HG03039 (cell line): ENCODE measurements at regions not wholly inside any gene's neighbourhood (a gene's known extent, or its start where the extent isn't known, plus 50 kb on each side); places are given as distances from the start of the nearest gene placed in this dataset.

Source experiments
- ATAC-seq: cut with Tn5 transposase; IDR thresholded peaks from one replicate; pipeline ENCODE4 v1.9.1; 2021; ENCODE audit warnings: mild to moderate bottlenecking, moderate library complexity; ENCODE audit not compliant: unreplicated experiment

DNA sequence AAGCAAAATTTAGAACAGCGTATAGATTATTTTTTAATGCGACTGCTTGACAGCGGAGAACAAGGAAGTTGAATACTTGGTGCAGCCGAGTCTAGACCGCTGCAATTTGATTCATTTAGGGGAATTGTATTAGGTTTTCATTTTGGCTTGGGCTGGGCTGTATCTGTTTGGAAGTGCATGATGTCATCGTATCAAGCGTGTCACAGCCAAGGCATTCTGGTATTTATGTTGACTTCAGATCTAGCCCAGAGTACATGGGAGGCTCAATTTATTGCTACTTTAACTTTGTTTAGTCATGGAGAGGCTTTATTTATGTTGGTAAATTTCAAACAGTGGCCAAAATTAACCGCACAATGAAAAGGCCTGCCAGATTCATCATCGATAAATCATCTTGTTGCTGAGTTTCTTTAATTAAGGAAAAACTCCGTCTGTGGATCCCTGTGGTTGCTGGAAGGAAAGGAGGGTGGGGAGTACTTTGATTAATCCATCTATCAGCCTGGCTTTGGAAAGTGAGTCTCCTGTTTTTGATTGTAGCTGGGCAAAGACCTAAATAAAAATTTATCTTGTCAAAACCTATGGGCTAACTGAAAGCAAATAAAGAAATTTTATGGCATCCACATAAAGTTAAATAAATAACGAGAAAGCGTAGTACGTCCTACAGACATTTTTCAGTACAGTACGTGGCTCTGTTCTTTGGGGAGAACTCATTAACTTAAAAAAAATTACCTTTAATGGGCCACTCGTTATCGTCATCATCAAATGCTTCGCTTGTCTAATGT is 230.4 kb upstream of the SPRED2 start:
- no peak for ATAC-seq

- no peak for ATAC-seq
Observed at GRCh38 chr2:65661980-65662653, 229.7 kb upstream of the SPRED2 start.

DNA sequence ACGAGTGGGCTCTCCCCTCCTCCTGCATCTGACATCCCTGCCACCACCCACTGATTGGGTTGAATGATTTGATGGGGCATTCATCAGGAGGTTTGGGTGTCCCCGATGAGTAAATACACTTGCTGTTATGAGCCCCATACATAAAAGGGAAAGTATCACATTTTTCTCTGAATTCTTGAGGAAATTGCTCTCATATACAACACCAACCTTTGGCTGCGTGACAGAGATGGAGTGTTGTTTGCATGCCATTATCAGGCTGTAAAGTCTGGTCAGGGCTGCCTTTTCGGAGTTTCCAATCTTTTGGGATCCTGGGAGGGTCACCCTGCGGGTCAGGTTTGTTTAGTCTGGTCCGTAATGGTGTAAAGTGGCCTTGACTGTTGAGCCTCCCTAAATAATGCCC is 227.9 kb upstream of the SPRED2 start:
- ATAC-seq = no peak

- no peak for ATAC-seq
Observed at GRCh38 chr2:65658881-65659280, 226.5 kb upstream of the SPRED2 start.

DNA sequence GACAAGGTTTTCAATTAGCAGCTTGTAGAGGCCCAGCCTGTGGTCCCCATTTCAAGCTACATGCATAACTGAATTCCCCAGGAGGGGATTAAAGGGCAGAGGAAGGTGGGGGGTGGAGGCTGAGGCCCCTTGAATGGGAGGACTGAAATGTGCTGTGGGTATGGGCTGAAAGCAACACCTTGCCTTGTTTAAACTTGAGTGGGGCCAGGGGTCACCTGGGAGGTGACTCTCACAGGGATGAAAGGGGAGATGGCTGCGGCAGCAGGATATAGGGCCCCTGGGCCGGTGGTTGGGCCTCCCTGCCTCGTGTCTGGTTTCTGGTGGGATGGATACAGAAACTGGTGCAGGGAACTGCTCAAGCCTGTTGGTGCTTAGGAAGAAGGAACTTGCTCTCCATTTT is 225.9 kb upstream of the SPRED2 start:
- no peak for ATAC-seq

GRCh38 chr2:65656160-65656718 is 223.8 kb upstream of the SPRED2 start:
- ATAC-seq = no peak

DNA sequence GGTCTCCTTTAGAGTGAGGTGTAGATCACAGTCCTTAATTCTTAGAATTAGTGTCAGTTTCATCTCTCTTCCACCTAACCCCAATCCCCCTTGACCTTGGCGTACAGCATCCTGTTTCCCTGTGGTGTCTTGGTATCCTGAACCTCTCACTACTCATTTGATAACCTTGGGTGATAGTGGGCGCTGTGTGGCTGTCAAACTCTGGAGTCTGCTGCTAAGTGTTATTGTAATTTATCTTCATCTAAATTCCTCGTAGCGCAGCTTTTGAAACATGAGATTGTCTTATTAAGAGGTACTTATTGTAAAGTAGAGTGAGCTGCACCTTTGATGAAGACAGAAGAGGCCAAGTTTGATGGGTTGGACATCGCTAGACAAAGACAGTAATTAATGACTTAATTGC is 222.6 kb upstream of the SPRED2 start:
- ATAC-seq = no peak

DNA sequence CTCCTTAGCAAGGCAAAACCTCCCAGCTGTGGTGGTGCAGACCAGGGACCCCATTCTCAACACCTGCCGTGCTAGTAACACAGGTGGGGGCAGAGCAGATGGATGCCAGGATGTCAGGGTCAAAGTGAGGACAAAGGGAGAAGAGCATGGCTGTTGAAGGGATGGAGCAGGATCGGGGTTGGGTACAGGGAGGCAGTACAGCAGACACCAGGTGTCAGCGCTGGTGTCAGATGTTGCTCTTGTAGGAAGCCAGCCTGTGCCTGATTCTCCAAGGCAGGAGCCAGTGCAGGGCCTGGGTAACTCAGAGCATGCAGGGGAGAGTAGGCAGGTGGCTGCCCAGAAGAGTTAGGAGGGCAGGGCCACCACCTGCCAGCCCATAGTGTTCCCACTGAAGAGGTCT is 222.1 kb upstream of the SPRED2 start:
- no peak for ATAC-seq

GRCh38 chr2:65652066-65652465 is 219.7 kb upstream of the SPRED2 start:
- ATAC-seq = no peak

GRCh38 chr2:65649811-65650589 is 217.6 kb upstream of the SPRED2 start:
- ATAC-seq = no peak

GRCh38 chr2:65647249-65647842 is 214.9 kb upstream of the SPRED2 start:
- no peak for ATAC-seq

- ATAC-seq = no peak
Observed at GRCh38 chr2:65640793-65641103, 208.3 kb upstream of the SPRED2 start.

DNA sequence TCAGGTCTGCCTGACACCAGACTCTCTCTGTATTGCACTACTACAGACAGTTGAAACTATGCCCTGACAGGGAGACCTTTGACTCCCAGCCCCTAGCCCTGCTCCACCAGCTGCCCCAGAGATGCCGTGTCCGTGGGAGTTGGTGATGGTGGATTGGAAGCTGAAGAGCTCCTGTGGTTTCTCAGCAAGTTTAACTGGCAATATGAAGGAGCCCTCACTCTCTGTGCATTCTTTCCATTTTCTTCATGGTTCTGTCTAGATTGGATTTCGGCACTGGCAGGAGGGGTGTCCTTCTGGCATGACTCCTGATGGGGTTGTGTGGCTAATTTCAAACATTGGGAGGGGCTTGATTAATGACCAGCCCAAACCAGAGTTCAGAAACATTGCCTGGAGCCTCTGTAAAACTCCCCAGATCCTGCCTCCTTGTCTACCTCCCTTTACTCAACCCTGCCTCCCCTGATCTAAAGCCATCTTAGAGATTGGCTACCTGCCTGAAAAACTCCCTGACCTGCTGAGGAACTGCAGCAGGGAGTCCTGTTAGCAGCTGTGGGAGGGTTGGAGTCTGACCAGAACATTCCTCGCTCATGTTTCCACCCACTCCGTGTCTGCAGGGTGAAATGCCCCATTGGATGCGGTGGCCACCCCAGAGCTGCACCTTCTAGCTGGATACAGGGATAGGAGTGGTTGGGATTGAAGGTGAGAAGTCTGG is 206.9 kb upstream of the SPRED2 start:
- ATAC-seq = no peak

DNA sequence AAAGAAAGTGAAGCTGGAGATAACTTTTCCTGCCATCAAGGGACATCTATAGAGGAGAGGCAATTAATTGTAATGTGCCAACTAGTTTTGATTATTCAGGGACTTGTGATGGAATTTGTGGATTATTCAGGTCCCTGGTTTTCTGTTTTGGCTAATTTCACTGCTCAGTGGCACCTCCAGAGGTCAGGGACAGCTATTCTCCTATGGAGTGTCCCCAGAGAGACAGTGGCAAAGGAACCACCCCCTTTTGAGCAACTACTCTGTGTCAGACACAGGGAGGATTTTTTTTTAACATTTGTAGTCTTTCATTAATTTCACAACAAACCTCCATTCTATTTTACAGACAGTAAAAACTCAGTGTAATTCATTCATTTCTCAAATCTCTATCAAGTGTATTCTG is 206.0 kb upstream of the SPRED2 start:
- ATAC-seq = no peak

DNA sequence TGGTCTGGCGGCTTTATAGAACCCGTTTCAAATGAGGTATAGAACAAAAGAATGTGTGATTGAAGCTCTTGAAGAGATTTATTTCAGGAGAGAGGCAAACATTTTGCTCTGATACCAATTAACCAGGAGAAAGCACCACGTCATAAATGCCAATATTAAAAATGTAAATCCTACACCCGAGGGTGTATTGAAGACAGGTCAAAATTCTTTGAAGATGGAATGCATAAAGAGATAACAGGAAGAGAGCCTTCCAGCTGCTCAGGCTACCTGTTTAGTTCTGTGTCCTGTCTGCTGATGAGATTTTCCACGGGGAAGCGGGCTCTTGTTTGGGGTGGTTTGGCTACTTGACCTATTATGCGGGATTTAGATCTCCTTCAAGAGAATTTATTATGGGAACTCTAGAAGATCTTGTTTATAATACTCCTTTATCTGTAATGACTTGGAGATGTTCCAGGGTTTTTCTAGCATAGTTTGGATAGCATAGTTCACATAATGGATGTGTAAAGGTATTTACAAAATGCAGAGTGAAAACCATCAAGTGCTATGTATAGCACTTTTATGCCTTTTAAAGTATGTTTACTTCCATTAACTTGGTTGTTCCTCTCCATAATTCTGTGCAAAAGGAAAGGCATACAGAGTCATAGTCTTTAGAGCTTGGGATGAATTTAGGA is 204.5 kb upstream of the SPRED2 start:
- no peak for ATAC-seq

GRCh38 chr2:65636024-65636423 is 203.6 kb upstream of the SPRED2 start:
- no peak for ATAC-seq

GRCh38 chr2:65634304-65634703 is 201.9 kb upstream of the SPRED2 start:
- ATAC-seq = no peak

DNA sequence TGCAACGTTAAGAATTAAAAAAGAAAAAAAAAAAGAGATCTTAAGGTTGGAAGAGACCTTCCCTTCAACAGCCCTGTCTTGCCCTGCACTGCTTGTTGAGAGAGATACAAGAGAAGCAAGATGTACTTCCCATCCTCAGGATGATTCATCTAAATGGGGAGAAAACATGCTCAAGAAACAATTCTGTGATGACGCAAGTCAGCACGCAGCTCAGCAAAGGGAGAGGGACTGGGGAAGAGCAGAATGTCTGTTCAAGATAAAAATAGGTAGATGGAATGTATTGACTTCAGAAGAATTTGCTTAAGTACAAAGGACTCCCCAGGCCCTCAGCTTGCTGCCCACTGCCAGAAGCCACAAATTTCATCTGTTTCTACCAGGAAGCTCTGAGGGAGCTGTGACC is 198.2 kb upstream of the SPRED2 start:
- ATAC-seq = no peak

GRCh38 chr2:65628156-65628555 is 195.8 kb upstream of the SPRED2 start:
- ATAC-seq = no peak

GRCh38 chr2:65626831-65627230 is 194.4 kb upstream of the SPRED2 start:
- ATAC-seq = no peak
